ENCODE measurements at regions not wholly inside any gene's neighbourhood (a gene's known extent, or its start where the extent isn't known, plus 50 kb on each side); places are given as distances from the start of the nearest gene placed in this dataset.

- TF ChIP-seq POLR2AphosphoS5 (IDR thresholded peaks at IDR 0.05; ENCODE audit: low read depth, low read length) (no peak), SIN3A (IDR thresholded peaks at IDR 0.05; ENCODE audit: borderline replicate concordance, insufficient read depth, low read length) (no peak), TAF1 (IDR thresholded peaks at IDR 0.05; ENCODE audit: borderline replicate concordance, insufficient read depth, low read length) (no peak), REST (IDR thresholded peaks at IDR 0.05; ENCODE audit: insufficient read depth in 1 of 2, low read depth in 2 of 2, low read length in 2 of 2) (no peak), FOXP2 (optimal IDR thresholded peaks at IDR 0.05; ENCODE audit: borderline replicate concordance, extremely low read depth, extremely low read length, insufficient read depth) (no peak)
Observed at GRCh38 chr4:138405934-138406567, 163.9 kb upstream of the SLC7A11 start.

All from PFSK-1 (cell line).